ENCODE measurements at regions not wholly inside any gene's neighbourhood (a gene's known extent, or its start where the extent isn't known, plus 50 kb on each side); places are given as distances from the start of the nearest gene placed in this dataset.

GRCh38 chr3:144643771-144644198, 672.2 kb downstream of the DIPK2A start:
- intact Hi-C loops (cut with micrococcal nuclease; ENCODE audit: unreplicated experiment), result no loop called here
- no peaks in the 10 kb centered on the region for H3K27me3 ChIP-seq (replicated peaks; ENCODE audit: insufficient read depth, low read depth, low read length, poor library complexity)
- H3K4me3 ChIP-seq (ENCODE audit: low read depth, low read length, poor library complexity, severe bottlenecking), result no peak overlapping the region
- no peaks in the 10 kb centered on the region for H3K9me3 ChIP-seq (ENCODE audit: low read depth, low read length, poor library complexity, severe bottlenecking)
- H3K4me1 ChIP-seq (ENCODE audit: insufficient read depth, low read length, poor library complexity, severe bottlenecking), result no peaks in the 10 kb centered on the region
- no peak for TF ChIP-seq EZH2 (IDR thresholded peaks at IDR 0.05; ENCODE audit: borderline replicate concordance, low read depth, low read length, poor library complexity, severe bottlenecking)
- TF ChIP-seq, protein P1, sequence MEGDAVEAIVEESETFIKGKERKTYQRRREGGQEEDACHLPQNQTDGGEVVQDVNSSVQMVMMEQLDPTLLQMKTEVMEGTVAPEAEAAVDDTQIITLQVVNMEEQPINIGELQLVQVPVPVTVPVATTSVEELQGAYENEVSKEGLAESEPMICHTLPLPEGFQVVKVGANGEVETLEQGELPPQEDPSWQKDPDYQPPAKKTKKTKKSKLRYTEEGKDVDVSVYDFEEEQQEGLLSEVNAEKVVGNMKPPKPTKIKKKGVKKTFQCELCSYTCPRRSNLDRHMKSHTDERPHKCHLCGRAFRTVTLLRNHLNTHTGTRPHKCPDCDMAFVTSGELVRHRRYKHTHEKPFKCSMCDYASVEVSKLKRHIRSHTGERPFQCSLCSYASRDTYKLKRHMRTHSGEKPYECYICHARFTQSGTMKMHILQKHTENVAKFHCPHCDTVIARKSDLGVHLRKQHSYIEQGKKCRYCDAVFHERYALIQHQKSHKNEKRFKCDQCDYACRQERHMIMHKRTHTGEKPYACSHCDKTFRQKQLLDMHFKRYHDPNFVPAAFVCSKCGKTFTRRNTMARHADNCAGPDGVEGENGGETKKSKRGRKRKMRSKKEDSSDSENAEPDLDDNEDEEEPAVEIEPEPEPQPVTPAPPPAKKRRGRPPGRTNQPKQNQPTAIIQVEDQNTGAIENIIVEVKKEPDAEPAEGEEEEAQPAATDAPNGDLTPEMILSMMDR (conservative IDR thresholded peaks at IDR 0.05; ENCODE audit: low read depth, low read length), result no peak
- no TSS peak for BruUV-seq (replicated peaks)
- ChIA-PET CTCF (no interaction called here), POLR2A (ENCODE audit: low non-redundant PET) (no interaction called here)
- H3K27ac ChIP-seq (ENCODE audit: low read depth, low read length, poor library complexity, severe bottlenecking), result no peak overlapping the region
- DNase-seq (ENCODE audit: low spot score), result no peak
- no peaks in the 10 kb centered on the region for H3K36me3 ChIP-seq (ENCODE audit: insufficient read depth, low read length, poor library complexity, severe bottlenecking)

GRCh38 chr3:144645300-144645699, 673.7 kb downstream of the DIPK2A start:
- Histone ChIP-seq H3K36me3 (ENCODE audit: insufficient read depth, low read length, poor library complexity, severe bottlenecking) (no peaks in the 10 kb centered on the region), H3K4me1 (ENCODE audit: insufficient read depth, low read length, poor library complexity, severe bottlenecking) (no peaks in the 10 kb centered on the region), H3K27me3 (replicated peaks; ENCODE audit: insufficient read depth, low read depth, low read length, poor library complexity) (no peaks in the 10 kb centered on the region), H3K4me3 (ENCODE audit: low read depth, low read length, poor library complexity, severe bottlenecking) (no peak overlapping the region), H3K9me3 (ENCODE audit: low read depth, low read length, poor library complexity, severe bottlenecking) (no peaks in the 10 kb centered on the region), H3K27ac (ENCODE audit: low read depth, low read length, poor library complexity, severe bottlenecking) (no peak overlapping the region)
- POLR2A ChIA-PET (ENCODE audit: low non-redundant PET), result no interaction called here
- TF ChIP-seq, protein P1 (conservative IDR thresholded peaks at IDR 0.05; ENCODE audit: low read depth, low read length), result no peak
- no peak for TF ChIP-seq EZH2 (IDR thresholded peaks at IDR 0.05; ENCODE audit: borderline replicate concordance, low read depth, low read length, poor library complexity, severe bottlenecking)
- intact Hi-C loops (cut with micrococcal nuclease; ENCODE audit: unreplicated experiment), result no loop called here
- no TSS peak for BruUV-seq (replicated peaks)
- DNase-seq (ENCODE audit: low spot score), result no peak
- CTCF ChIA-PET, result no interaction called here

DNA sequence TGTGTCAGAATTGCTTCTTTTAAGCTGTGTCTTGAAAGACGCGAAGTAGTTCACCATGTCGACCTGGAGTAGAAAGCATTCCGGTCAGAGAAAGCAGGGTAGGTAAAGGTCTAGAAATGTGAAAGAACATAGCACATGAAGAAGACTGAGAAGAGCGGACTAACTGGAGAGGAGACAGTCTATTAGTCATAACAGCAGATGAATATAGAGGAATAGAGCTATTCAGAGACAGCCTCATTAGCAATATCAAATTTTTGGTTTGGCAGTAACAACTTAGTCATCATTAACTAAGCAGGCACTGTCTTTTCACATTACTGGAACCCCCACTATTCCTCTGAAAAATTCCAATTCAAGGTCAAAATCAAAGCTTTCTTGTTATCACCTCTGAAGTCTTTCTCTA, 678.8 kb downstream of the DIPK2A start:
- POLR2A ChIA-PET (ENCODE audit: low non-redundant PET), result no interaction called here

More for the DNA sequence above, 678.8 kb downstream of the DIPK2A start:
- intact Hi-C loops (cut with micrococcal nuclease; ENCODE audit: unreplicated experiment), result no loop called here
- no peaks in the 10 kb centered on the region for H3K9me3 ChIP-seq (ENCODE audit: low read depth, low read length, poor library complexity, severe bottlenecking)
- CTCF ChIA-PET, result no interaction called here
- DNase-seq (ENCODE audit: low spot score), result no peak
- H3K27ac ChIP-seq (ENCODE audit: low read depth, low read length, poor library complexity, severe bottlenecking), result no peak overlapping the region
- no peaks in the 10 kb centered on the region for H3K4me1 ChIP-seq (ENCODE audit: insufficient read depth, low read length, poor library complexity, severe bottlenecking)
- no peaks in the 10 kb centered on the region for H3K27me3 ChIP-seq (replicated peaks; ENCODE audit: insufficient read depth, low read depth, low read length, poor library complexity)
- no peak overlapping the region for H3K4me3 ChIP-seq (ENCODE audit: low read depth, low read length, poor library complexity, severe bottlenecking)
- TF ChIP-seq EZH2 (IDR thresholded peaks at IDR 0.05; ENCODE audit: borderline replicate concordance, low read depth, low read length, poor library complexity, severe bottlenecking), result no peak
- TF ChIP-seq, protein P1 (conservative IDR thresholded peaks at IDR 0.05; ENCODE audit: low read depth, low read length), result no peak
- no TSS peak for BruUV-seq (replicated peaks)
- no peaks in the 10 kb centered on the region for H3K36me3 ChIP-seq (ENCODE audit: insufficient read depth, low read length, poor library complexity, severe bottlenecking)

Data from A673 (cell line).